Hepatocyte (in vitro differentiated cells): ENCODE measurements at regions not wholly inside any gene's neighbourhood (a gene's known extent, or its start where the extent isn't known, plus 50 kb on each side); places are given as distances from the start of the nearest gene placed in this dataset.
A peak's percentile ranks its signal among the peaks of the same experiment; 100 is the strongest.

Experiments used
- DNase-seq: peaks from one replicate; pipeline ENCODE4 v3.0.0-alpha.2; 2016; ENCODE audit warnings: low spot score
- H2AFZ ChIP-seq: fragments of 200-600 bp; sonication (generic); 2 replicates; pipeline ENCODE4 v1.6.0; 2016; ENCODE audit warnings: antibody characterized with exemption, mild to moderate bottlenecking
- H3K27ac ChIP-seq: fragments of 200-600 bp; sonication (generic); 2 replicates; pipeline ENCODE4 v1.5.1; 2016; ENCODE audit warnings: mild to moderate bottlenecking
- H3K27me3 ChIP-seq: fragments of 200-600 bp; sonication (generic); 2 replicates; pipeline ENCODE4 v1.6.1; 2016
- H3K36me3 ChIP-seq: fragments of 200-600 bp; sonication (generic); replicated peaks from 2 replicates; pipeline ENCODE4 v1.5.1; 2016; ENCODE audit warnings: low read depth; ENCODE audit not compliant: insufficient read depth
- H3K4me1 ChIP-seq: fragments of 200-600 bp; sonication (generic); 2 replicates; pipeline ENCODE4 v1.5.1; 2016; ENCODE audit warnings: mild to moderate bottlenecking, moderate library complexity; ENCODE audit not compliant: insufficient read depth
- H3K4me2 ChIP-seq: fragments of 200-600 bp; sonication (generic); 2 replicates; pipeline ENCODE4 v1.6.0; 2016
- H3K4me3 ChIP-seq: fragments of 200-600 bp; sonication (generic); 2 replicates; pipeline ENCODE4 v1.5.1; 2016; ENCODE audit warnings: mild to moderate bottlenecking
- H3K79me2 ChIP-seq: fragments of 200-600 bp; sonication (generic); 2 replicates; pipeline ENCODE4 v1.6.0; 2017; ENCODE audit warnings: mild to moderate bottlenecking
- H3K9me2 ChIP-seq: fragments of 200-600 bp; sonication (generic); replicated peaks from 2 replicates; pipeline ENCODE4 v1.6.0; 2017; ENCODE audit warnings: mild to moderate bottlenecking; ENCODE audit not compliant: insufficient read depth
- H3K9me3 ChIP-seq: fragments of 200-600 bp; sonication (generic); 2 replicates; pipeline ENCODE4 v1.5.1; 2016; ENCODE audit warnings: low read depth, mild to moderate bottlenecking
- H4K20me1 ChIP-seq: fragments of 200-600 bp; sonication (generic); 2 replicates; pipeline ENCODE4 v1.6.0; 2016; ENCODE audit warnings: mild to moderate bottlenecking; ENCODE audit not compliant: insufficient read depth, poor library complexity, severe bottlenecking
- CTCF ChIP-seq: fragments of 200-600 bp; sonication (generic); IDR thresholded peaks from 2 replicates; pipeline ENCODE4 v1.5.1; 2016; ENCODE audit warnings: antibody characterized with exemption, mild to moderate bottlenecking; ENCODE audit not compliant: poor library complexity
- EZH2 ChIP-seq: fragments of 200-600 bp; sonication (generic); IDR thresholded peaks from 2 replicates; pipeline ENCODE4 v1.6.1; 2016; ENCODE audit warnings: antibody characterized with exemption, mild to moderate bottlenecking, borderline replicate concordance
- EZH2phosphoT487 ChIP-seq: fragments of 200-600 bp; sonication (generic); IDR thresholded peaks from one replicate; pipeline ENCODE4 v1.6.1; 2018; ENCODE audit warnings: antibody characterized with exemption, mild to moderate bottlenecking, low read depth, moderate library complexity; ENCODE audit not compliant: unreplicated experiment, severe bottlenecking
- WGBS: methylation state at CpG from one replicate; pipeline ENCODE4 v1.1.6; 2016; ENCODE audit warnings: low lambda C conversion rate; ENCODE audit errors: missing lambda C conversion rate; 5-methylcytosine and 5-hydroxymethylcytosine counted together

- no peaks in the 10 kb centered on the region for H3K4me1 ChIP-seq
- H3K27me3 ChIP-seq: no peaks in the 10 kb centered on the region
- no peaks in the 10 kb centered on the region for H3K79me2 ChIP-seq
- no peak overlapping the region for H3K27ac ChIP-seq
- WGBS: 62% methylated on average over 4 of the region's 4 CpGs
- TF ChIP-seq EZH2phosphoT487: no peak
- H3K36me3 ChIP-seq: no peaks in the 10 kb centered on the region
- H3K4me2 ChIP-seq: no peak overlapping the region
- no peaks in the 10 kb centered on the region for H4K20me1 ChIP-seq
- no peak overlapping the region for H2AFZ ChIP-seq
- H3K9me3 ChIP-seq: no peaks in the 10 kb centered on the region
- no peak for DNase-seq
- H3K9me2 ChIP-seq: no peaks in the 10 kb centered on the region
- H3K4me3 ChIP-seq: no peak overlapping the region
Observed at GRCh38 chr1:238401144-238401543, 510.4 kb upstream of the ZP4 start.

GRCh38 chr1:238399558-238399957 is 508.8 kb upstream of the ZP4 start:
- H3K27me3 ChIP-seq: no peaks in the 10 kb centered on the region
- H3K36me3 ChIP-seq: no peaks in the 10 kb centered on the region
- DNase-seq: no peak
- H3K4me3 ChIP-seq: no peak overlapping the region
- no peaks in the 10 kb centered on the region for H3K79me2 ChIP-seq
- H3K4me2 ChIP-seq: no peak overlapping the region
- no peaks in the 10 kb centered on the region for H4K20me1 ChIP-seq
- no peak overlapping the region for H3K27ac ChIP-seq
- no peaks in the 10 kb centered on the region for H3K9me2 ChIP-seq
- H2AFZ ChIP-seq: no peak overlapping the region
- H3K4me1 ChIP-seq: no peaks in the 10 kb centered on the region
- H3K9me3 ChIP-seq: no peaks in the 10 kb centered on the region
- TF ChIP-seq EZH2phosphoT487: no peak
- no peak for TF ChIP-seq EZH2
- peak; percentile 8 for TF ChIP-seq CTCF
- WGBS: 91% methylated on average over 4 of the region's 4 CpGs

GRCh38 chr1:238396140-238396539 is 505.4 kb upstream of the ZP4 start:
- TF ChIP-seq CTCF: no peak
- no peak for TF ChIP-seq EZH2phosphoT487
- TF ChIP-seq EZH2: no peak
- Histone ChIP-seq H4K20me1 (no peaks in the 10 kb centered on the region), H3K27me3 (no peaks in the 10 kb centered on the region), H3K27ac (no peak overlapping the region), H3K36me3 (no peaks in the 10 kb centered on the region), H3K4me3 (no peak overlapping the region), H3K9me3 (no peaks in the 10 kb centered on the region), H3K4me2 (no peak overlapping the region), H3K4me1 (no peaks in the 10 kb centered on the region), H3K79me2 (no peaks in the 10 kb centered on the region), H3K9me2 (no peaks in the 10 kb centered on the region), H2AFZ (no peak overlapping the region)
- no peak for DNase-seq

GRCh38 chr1:238384381-238384780 is 493.7 kb upstream of the ZP4 start:
- WGBS: 62% methylated on average over 5 of the region's 5 CpGs
- Histone ChIP-seq H3K36me3 (no peaks in the 10 kb centered on the region), H4K20me1 (no peaks in the 10 kb centered on the region), H2AFZ (no peak overlapping the region), H3K9me2 (no peaks in the 10 kb centered on the region), H3K4me1 (no peaks in the 10 kb centered on the region), H3K4me2 (no peak overlapping the region), H3K27ac (no peak overlapping the region), H3K9me3 (no peaks in the 10 kb centered on the region), H3K27me3 (no peaks in the 10 kb centered on the region), H3K79me2 (no peaks in the 10 kb centered on the region), H3K4me3 (no peak overlapping the region)
- TF ChIP-seq EZH2 (no peak), EZH2phosphoT487 (no peak), CTCF (no peak)
- no peak for DNase-seq
